Stomach (tissue), 8 donors: ENCODE measurements at regions not wholly inside any gene's neighbourhood (a gene's known extent, or its start where the extent isn't known, plus 50 kb on each side); places are given as distances from the start of the nearest gene placed in this dataset.

Experiments
- DNase-seq, 2 donors: peaks; one replicate each; pipeline versions ENCODE4 v3.0.0 to v3.0.0-alpha.2; 2013 to 2019
- H3K27ac ChIP-seq, 5 donors: fragments of 200-600 bp in 4 of 5; sonication (generic) in 4 of 5; one replicate each; pipeline ENCODE4 v1.5.1; 2013 to 2019; ENCODE audit warnings: mild to moderate bottlenecking in 1 of 5, moderate library complexity in 1 of 5
- H3K27me3 ChIP-seq, 3 donors: fragments of 200-600 bp; sonication (generic); one replicate each; pipeline ENCODE4 v1.5.1; 2017 to 2019; ENCODE audit warnings: mixed run types in 1 of 3
- H3K36me3 ChIP-seq, 4 donors: fragments of 200-600 bp; sonication (generic); 1 replicate in 3 of 4; 2 replicates in 1 of 4; pipeline ENCODE4 v1.5.1; 2016 to 2019
- H3K4me1 ChIP-seq, 4 donors: fragments of 200-600 bp; sonication (generic); one replicate each; pipeline ENCODE4 v1.5.1; 2016 to 2019
- H3K4me3 ChIP-seq, 4 donors: fragments of 200-600 bp; sonication (generic) in 3 of 4; one replicate each; pipeline ENCODE4 v1.5.1; 2016 to 2019; ENCODE audit warnings: mild to moderate bottlenecking in 1 of 4
- H3K9me3 ChIP-seq, 4 donors: fragments of 200-600 bp; sonication (generic); one replicate each; pipeline ENCODE4 v1.5.1; 2016 to 2019
- CTCF ChIP-seq, 7 experiments: fragments of 450-650 bp in 4 of 7; fragments of 200-600 bp in 3 of 7; sonication (generic) in 3 of 7; IDR thresholded peaks; one replicate each; pipeline ENCODE4 v1.5.1; 2016 to 2019; ENCODE audit warnings: antibody characterized with exemption in 7 of 7, control low read depth in 2 of 7, mild to moderate bottlenecking in 1 of 7
- EP300 ChIP-seq: sonication (generic); formaldehyde crosslinking; IDR thresholded peaks from one replicate; pipeline ENCODE4 v1.6.1; 2017; ENCODE audit warnings: antibody characterized with exemption
- POLR2A ChIP-seq, 4 donors: fragments of 450-650 bp; IDR thresholded peaks; one replicate each; pipeline ENCODE4 v1.6.1; 2016; ENCODE audit warnings: antibody characterized with exemption in 4 of 4, control low read depth in 2 of 4, mild to moderate bottlenecking in 1 of 4, moderate library complexity in 1 of 4
- POLR2AphosphoS5 ChIP-seq, 3 donors: sonication (generic); formaldehyde crosslinking; IDR thresholded peaks; one replicate each; pipeline ENCODE4 v1.6.1; 2016; ENCODE audit warnings: antibody characterized with exemption in 3 of 3
- WGBS, 5 donors: extraction: QIAGEN DNeasy Blood & Tissue Kit in 3 of 5; methylation state at CpG; one replicate each; pipeline versions ENCODE4 v1.1.5 to v1.1.7; 2013 to 2018; 5-methylcytosine and 5-hydroxymethylcytosine counted together
- intact Hi-C: fragments of 100-400 bp; cut with DNase I; formaldehyde crosslinking; loops from one replicate; pipeline ENCODE4 v1.15.1; 2023; ENCODE audit warnings: low total_unique reads
- donor health status: healthy with polysubstance abuse.
- donor health status: Bipolar disorder and iron deficiency.
- donor health status: healthy.

- Histone ChIP-seq H3K4me3 (no peak overlapping the region), H3K27me3 (peaks cover 0 to 17% (median 0%) of the 10 kb centered on the region in 3 donors), H3K4me1 (no peaks in the 10 kb centered on the region), H3K27ac (no peak overlapping the region), H3K36me3 (no peaks in the 10 kb centered on the region), H3K9me3 (no peaks in the 10 kb centered on the region)
- 92 to 96% (median 93%) methylated on average over 22 to 36 of the region's 36 CpGs for WGBS, 5 donors
- DNase-seq = no peak
- TF ChIP-seq CTCF (IDR thresholded peaks at IDR 0.05) (no peak), POLR2AphosphoS5 (IDR thresholded peaks at IDR 0.05) (no peak), EP300 (no peak), POLR2A (IDR thresholded peaks at IDR 0.05) (no peak)
- intact Hi-C loops = no loop called here
These were observed 74.2 kb upstream of the RASSF8 start for GRCh38 chr12:25884024-25884919.

GRCh38 chr12:25884920-25885234 is 73.6 kb upstream of the RASSF8 start:
- 80 to 91% (median 89%) methylated on average over 7 to 9 of the region's 9 CpGs for WGBS, 5 donors
- TF ChIP-seq POLR2A (IDR thresholded peaks at IDR 0.05) (no peak), CTCF (IDR thresholded peaks at IDR 0.05) (no peak), EP300 (no peak), POLR2AphosphoS5 (IDR thresholded peaks at IDR 0.05) (no peak)
- Histone ChIP-seq H3K27me3 (peaks cover 0 to 18% (median 0%) of the 10 kb centered on the region in 3 donors), H3K4me3 (no peak overlapping the region), H3K36me3 (no peaks in the 10 kb centered on the region), H3K9me3 (no peaks in the 10 kb centered on the region), H3K4me1 (no peaks in the 10 kb centered on the region), H3K27ac (no peak overlapping the region)
- intact Hi-C loops = no loop called here
- DNase-seq = no peak

GRCh38 chr12:25886396-25886795 is 72.1 kb upstream of the RASSF8 start:
- Histone ChIP-seq H3K9me3 (no peaks in the 10 kb centered on the region), H3K36me3 (no peaks in the 10 kb centered on the region), H3K27ac (no peak overlapping the region), H3K4me1 (no peaks in the 10 kb centered on the region), H3K4me3 (no peak overlapping the region), H3K27me3 (peaks cover 0 to 18% (median 0%) of the 10 kb centered on the region in 3 donors)
- DNase-seq = no peak
- TF ChIP-seq EP300 = no peak
- TF ChIP-seq POLR2A (IDR thresholded peaks at IDR 0.05) = no peak
- TF ChIP-seq POLR2AphosphoS5 (IDR thresholded peaks at IDR 0.05) = no peak
- TF ChIP-seq CTCF (IDR thresholded peaks at IDR 0.05) = no peak
- intact Hi-C loops = no loop called here

GRCh38 chr12:25887367-25887766 is 71.1 kb upstream of the RASSF8 start:
- 34 to 57% (median 43%) methylated on average over 3 of the region's 3 CpGs for WGBS, 5 donors
- TF ChIP-seq CTCF (IDR thresholded peaks at IDR 0.05) = no peak
- no peak for TF ChIP-seq EP300
- TF ChIP-seq POLR2AphosphoS5 (IDR thresholded peaks at IDR 0.05) = no peak
- TF ChIP-seq POLR2A (IDR thresholded peaks at IDR 0.05) = no peak
- Histone ChIP-seq H3K4me3 (no peak overlapping the region), H3K4me1 (no peaks in the 10 kb centered on the region), H3K27ac (no peak overlapping the region), H3K9me3 (no peaks in the 10 kb centered on the region), H3K36me3 (no peaks in the 10 kb centered on the region), H3K27me3 (peaks cover 0 to 18% (median 0%) of the 10 kb centered on the region in 3 donors)
- intact Hi-C loops = no loop called here
- DNase-seq = no peak
